DMS 273 (cell line): ENCODE measurements at regions not wholly inside any gene's neighbourhood (a gene's known extent, or its start where the extent isn't known, plus 50 kb on each side); places are given as distances from the start of the nearest gene placed in this dataset.

Source experiments
- DNase-seq: peaks from one replicate; lab custom pipeline; 2025; ENCODE audit not compliant: unreplicated experiment; lab: John Stamatoyannopoulos, UW

DNA sequence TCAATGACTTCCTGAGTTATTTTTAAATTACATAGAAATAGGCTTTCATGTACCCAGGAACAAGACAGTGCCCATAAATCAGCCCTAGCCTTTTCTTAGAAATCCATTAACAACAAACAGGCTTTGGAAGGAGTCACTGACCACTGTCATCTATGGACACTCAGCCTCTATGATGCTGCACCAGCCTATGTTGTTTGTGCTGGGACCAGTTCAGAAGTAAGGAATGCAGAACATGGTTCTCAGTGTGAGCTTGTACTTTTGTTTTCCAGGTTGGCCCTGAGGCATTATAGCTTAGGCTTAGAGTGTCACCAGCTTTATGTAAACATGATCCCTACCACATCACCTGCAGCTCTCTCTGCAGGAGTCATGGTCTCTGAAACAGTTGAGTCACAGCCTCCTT, 335.7 kb upstream of the CDH7 start:
- peak; percentile 20 for DNase-seq

DNA sequence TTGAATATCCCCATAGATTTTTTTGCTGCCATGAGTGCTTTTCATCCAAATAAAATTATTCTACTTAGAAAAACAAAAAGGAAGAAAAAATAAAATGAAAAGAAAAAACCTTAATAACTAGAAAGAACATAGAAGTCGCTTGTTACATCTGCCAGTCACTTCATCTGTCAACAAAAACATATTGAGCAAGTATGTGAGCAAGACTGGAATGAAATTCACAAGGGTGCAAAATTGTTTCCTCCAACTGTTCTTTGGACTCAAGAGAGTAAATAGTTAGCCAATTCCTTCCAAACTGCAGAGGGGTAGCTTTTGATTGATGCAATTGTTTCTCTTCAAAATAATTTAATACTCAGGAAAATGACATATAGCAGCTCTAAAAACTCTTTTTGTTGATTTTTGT, 336.3 kb upstream of the CDH7 start:
- DNase-seq = peak; percentile 22

DNA sequence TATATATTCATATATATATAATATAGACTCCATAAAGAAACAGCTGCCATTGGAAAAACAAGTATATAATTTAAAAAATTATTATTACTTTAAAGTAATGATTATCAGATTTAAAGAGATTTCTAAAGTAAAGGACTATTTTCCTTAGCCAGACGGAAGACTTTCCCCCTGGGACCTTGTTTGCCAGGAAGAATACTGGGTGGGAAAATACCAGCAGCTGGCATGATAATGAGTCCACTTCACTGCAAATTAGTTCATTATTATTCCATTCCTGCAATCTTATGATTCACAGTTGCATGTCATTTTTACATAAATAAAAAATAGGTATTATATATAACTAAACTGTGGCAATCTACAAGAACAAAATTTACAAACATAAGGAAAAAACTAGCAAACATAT, 339.8 kb upstream of the CDH7 start:
- peak; percentile 95 for DNase-seq

DNA sequence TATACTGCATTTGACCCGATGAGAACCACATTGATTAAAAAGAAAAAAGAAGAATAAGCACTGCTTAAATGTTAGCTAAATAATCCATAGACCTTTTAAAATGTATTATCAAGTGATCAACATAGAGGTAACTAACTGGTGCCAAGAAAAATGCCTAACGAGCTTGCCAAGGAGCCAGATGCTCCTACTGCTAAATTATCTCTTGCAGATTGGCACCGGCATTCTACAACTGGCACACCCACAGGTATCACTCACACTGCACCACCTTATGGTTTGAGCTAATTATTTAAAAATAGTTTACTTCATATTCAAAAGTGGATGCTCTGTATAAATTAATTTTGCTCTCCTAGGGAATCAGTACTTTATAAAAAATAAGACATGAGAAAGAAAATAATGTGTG, 341.6 kb upstream of the CDH7 start:
- peak; percentile 94 for DNase-seq

DNA sequence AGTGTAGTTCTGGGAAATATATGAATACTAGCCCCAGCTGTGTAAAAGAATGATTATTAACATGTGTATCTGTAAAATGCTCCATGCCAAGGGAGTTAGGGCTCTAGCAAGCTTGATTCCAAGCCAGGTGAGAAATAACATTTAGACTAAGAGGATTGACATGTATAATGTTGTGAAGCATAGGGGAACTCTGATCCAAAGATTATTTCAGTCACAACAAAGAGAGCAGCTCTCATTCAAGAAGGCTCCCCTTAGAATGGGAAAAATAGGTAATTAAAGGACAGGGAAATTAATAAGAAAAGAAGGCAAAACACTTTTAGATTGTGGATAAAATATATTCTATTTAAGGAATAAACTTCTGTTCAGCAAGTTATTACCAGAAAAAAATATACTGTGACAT, 347.3 kb upstream of the CDH7 start:
- no peak for DNase-seq

DNA sequence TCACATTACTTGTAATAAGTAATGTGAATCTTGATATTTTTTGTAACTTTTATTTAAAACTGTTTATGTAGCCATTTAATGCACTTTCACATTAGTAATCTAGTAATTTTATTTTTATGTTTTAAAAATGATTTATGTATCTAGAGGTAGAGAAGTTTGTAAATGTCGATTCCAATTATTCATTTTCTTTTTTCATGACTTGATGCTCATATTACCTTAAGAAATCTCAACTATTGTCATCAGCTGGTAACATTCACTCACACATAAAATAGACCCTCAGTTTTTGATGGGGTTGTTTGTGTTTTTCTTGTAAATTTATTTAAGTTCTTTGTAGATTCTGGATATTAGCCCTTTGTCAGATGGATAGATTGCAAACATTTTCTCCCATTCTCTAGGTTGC, 351.7 kb upstream of the CDH7 start:
- no peak for DNase-seq

DNA sequence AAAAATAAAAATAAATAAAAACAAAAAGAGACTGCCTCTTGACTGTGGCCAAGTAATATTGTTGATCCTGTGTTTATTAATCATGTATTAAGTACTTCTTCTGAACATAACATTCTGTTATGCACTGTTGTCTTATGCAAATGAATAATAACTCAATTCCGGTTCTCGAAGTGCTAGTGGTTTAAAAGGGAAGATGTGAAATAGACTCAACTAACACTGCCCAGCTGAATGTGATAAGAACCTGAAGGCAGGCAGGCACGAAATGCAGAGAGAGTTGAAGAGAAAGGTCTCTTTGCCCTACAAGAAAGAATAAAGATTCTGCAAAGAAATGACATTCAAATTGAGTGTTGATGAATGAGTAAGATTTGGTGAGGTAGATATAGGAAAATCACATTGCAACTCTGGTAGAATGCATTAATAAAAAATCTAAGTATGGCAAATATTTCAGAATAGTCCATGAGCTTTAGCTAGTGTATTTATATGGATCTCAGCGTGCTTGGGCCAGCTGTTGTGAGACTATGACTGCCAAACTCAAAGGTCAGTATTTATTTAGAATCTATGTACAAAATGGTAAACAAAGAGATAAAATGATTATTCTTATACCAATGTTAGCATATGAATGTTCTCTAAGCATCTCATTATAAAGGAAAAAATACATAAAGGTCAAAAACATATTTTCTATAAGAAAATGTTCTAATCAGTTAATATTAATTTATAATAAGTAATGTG, 352.3 kb upstream of the CDH7 start:
- no peak for DNase-seq

DNA sequence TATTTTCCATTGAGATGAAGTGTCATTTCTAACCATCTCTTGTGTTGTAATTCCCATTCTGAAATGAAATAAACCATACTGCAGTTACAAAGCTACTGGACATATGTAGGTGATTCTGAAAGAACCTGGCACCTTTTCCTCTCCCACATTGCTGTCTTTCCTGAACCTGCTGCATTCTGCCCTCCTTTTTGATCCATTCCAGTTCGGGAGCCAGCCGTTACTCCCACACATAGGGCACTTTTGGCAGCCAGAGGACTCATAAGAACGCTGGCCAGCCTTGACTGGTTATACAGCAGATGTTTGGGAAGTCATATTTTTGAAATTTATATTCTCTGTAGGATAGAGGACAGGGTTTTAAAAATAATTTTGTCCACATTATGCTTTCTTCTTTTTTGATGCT, 369.8 kb upstream of the CDH7 start:
- peak; percentile 80 for DNase-seq

DNA sequence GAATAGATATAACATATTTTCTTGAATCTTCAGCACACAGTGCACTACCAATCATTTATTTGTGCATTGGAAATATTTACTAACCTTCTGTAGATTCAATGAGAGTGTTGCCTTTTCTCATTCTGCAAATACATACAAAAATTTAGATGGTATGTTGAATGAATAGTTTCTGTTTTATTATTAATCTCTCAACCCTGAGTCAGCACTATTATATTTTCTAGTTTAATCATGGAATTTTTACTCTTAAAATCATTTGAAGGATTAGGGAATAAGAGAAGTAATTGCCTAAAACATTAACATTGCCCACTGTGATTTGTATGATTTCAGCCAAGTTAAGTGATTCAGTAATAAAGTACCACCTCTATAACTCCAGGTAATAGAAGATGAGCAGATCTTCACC, 370.2 kb upstream of the CDH7 start:
- DNase-seq = no peak

DNA sequence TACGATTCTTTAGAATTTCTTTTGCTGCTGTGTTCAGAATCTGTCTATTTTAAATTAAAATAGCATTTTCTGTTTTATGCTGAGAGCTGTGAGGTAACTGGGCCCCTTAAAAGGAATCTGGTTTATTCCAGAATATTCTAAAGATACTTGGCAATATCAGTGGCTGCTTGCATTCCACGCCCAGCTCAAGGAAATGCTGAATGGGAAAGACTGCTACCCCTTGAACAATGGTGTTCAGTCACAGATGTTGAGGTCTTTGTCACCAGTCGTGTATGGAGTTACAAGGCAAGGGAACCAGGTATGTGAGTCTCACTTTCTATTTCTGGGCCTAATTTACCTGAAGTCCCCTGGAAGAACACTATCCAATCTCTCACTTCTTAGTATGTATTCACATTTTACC, 377.9 kb upstream of the CDH7 start:
- DNase-seq = no peak

DNA sequence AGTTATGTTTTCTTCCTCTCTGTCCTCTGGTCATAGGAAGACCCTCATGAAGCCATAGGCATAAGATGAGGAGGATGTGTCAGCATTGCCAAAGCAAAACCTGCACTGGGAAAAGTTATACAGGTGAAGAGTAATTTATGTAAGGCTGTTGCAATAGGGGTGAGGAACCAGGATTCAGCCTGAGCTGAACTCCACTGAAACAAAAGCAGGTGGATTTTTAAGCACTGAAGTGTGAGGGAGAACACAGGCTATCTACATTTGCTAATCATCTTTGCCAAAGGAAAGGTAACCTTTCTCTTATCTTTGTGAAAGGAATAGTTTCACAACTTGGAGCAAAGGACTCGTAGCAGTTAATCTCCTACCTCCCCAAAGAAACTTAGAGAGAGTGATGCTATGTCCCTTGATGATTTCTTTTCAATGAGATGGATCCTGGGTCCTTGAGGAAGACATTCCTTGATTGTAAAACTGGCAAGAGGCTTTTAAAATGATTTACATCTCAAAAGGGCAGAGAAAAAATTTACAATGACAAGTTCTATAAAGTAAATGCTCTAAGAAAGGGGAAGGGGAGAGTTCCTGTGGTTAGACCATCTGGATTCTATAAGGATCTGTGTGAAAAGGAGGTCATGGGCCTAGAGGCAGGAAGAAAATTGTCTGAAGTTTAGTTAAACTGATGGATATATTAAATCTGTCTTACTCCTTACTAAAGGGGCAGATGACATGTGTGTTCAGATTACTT, 385.4 kb upstream of the CDH7 start:
- peak; percentile 11 for DNase-seq

DNA sequence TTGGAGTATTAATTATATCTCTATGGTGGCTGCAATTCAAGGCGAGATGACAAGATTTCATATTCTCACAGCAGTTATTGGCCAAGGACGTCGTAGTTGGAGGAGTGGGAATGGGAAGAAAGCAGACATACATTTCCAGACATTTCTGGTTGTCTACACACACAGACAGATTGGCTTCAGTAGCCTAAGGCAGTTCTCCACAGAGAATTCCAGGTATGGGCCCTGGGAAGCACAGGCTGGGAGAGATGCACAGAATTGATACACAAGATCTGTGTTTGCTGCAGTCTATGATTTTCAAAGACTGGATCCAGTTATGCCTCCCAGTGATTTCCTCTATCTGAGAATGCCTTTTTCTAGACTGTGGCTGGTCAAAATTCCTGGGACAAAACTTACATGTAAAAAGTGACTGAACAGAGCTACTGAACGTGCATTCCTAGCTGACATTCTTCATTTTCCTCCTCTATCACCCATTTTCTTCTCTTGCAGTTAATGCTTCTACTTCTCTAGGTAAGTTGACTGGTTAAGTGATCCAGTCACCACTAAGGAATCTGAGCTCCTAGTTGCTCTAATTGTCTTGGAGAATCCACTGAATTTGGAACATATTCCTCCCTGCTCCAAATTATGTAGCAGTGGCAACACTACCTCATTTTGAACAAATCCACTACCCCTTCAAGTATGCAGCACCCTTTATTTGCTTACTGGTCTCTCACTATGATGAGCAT, 386.7 kb upstream of the CDH7 start:
- no peak for DNase-seq

DNA sequence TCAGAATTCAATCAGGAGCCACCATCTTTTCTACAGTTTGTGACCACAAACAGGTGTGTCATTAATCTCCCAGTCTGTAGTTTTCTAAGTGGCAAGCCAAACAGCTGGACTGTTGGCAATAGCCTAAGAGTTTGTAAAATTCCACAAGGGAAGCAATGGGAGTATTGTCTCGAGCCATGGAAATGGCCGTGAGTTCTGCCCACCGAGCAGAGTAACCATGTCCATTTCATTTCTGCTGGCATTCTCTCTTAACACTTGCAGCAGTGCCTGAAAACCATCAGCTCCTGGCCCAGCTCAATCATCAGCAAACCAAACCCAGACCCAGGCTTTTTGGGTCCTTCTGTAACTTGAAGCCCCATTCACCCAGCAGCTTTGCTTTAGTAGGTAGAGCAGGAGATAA, 387.8 kb upstream of the CDH7 start:
- DNase-seq = peak; percentile 32

DNA sequence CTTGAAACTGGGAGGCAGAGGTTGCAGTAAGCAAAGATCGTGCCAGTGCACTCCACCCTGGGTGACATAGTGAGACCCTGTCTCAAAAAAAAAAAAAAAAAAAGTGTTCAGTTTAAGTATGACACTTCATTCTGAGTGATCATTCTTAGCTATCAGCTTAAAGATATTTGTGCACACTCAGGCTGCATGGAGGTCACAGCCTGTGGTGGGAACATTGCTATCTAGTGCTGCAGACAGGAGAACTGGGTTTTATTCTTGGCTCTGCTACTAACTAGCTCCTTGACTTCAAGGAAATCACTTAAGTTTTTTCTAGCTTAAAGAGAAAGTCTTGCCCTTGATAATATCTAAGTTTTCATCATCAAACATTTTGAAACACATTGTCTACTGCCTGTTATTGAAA, 391.3 kb upstream of the CDH7 start:
- DNase-seq = no peak

DNA sequence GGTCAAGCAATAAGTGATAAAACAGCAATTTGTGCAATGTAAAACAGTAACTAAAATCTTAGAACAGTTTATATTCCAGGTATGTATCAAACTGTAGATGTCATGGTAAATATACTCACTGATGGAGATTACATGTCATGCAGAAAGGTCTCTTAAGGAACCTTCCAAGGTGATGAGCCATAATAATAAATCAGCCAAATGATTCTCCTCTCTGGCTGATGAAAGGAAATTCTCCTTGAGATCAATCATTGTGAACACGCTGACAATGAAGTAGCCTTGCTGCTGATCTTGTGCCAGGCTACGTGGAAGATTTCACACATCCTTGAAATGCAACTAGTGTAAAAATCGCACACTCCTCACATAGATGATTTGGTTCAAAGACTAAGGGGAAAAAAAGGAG, 392.5 kb upstream of the CDH7 start:
- DNase-seq = no peak

DNA sequence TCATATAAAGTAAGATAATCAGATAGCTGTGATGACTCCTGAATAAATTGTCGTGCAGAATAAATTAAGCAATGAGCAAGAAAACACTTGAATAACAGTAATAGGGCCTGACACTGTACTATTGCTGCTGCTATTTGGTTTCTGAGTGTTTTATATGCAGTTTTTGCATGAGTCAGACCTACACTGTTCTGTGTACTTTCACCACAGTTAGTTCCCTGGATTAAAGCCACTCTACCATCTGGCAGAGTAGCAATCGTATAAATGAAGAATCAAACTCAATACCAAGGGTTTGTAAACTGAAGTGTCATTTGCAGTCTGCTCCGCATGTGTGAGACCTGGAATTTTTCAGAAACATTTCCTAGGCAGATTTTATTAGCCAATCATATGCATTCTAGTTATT, 398.6 kb upstream of the CDH7 start:
- DNase-seq = peak; percentile 79

DNA sequence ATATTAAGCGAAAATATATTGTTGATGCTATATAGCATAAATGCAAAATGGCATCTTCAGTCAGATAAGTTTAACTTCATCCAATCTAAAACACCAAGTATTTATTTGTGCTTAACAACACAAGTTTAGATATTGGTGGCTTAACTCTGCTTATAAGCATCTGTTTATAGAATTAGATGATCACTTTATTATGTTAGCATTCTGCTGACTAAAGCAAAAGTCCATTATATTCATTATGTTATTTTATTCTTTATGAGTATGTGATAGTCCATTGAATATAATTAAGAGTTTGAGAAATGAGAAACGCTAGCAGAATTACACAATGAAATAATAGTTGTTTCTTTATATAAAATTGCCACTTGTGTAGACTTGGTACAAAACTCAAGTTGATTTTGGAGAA, 401.2 kb upstream of the CDH7 start:
- no peak for DNase-seq

DNA sequence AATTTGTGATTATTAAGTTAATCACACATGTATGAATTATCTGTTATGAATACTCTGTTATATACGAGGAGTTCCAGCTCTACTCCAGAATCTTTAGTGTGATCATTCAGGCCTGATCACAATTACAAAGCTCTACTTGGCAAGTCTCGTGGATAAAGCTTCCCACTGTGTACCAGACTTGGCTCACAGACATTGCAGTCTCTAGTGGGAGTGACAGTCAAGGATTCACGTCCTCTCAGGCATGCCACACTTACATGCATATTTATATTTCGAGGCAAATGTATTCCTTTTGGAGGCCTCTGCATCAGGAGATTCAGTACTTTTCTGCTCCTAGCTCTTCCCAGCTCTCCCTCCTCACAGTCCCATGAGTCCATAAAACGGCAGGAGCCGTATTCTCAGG, 403.4 kb upstream of the CDH7 start:
- DNase-seq = peak; percentile 12

DNA sequence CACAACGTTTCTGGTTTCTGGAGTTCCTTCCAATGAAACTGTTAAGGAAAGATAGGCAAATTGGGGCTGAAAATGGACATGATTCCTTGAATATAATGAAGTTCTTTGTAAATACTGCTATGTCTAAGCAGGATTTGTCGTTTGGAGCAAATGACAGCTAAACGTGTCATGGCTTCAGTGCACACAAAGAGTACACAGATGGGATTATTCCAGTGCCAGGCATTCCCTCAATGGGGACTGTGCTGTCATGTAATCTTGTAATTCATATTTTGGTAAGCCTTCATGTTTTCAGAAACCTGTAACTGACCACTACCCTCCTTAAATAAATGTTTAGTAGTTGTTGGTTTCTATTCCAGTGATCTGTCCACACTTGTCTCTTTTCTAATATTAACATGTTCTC, 404.7 kb upstream of the CDH7 start:
- no peak for DNase-seq

DNA sequence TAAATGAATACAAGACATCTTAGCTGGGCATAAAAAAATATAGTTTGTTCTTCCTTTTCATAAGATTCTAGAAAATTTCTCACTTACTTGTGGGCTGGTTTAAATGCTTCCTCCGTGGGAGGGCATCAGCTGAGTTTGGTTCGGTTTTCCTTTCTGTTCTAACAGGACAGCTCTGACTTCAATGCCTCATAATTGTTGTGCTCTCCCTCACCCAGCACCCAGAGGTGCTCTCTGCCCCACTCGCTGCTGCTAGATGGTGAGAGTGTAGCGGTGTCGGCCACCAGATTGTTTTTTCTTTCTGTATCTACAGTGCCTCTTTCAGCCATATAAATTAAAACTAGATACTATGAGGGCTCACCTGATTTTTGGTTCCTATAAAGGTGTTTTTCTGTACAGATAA, 407.2 kb upstream of the CDH7 start:
- no peak for DNase-seq

DNA sequence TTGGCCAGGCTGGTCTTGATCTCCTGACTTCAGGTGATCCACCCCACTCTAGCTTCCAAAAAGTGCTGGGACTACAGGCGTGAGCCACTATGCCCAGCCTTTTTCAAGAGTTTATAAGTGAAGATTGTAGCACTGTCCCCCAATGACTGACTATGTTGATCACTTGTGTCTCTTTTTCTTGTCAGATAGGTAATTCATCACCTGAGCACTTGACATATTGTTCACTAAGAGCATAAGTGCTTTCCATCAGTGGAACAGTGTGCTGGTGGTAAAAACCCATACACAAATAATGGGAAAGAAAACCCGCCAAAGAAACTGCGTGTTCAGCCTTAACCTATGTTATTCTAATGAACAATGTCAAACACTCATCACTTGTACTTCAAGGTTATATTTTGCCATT, 414.4 kb upstream of the CDH7 start:
- DNase-seq = no peak

DNA sequence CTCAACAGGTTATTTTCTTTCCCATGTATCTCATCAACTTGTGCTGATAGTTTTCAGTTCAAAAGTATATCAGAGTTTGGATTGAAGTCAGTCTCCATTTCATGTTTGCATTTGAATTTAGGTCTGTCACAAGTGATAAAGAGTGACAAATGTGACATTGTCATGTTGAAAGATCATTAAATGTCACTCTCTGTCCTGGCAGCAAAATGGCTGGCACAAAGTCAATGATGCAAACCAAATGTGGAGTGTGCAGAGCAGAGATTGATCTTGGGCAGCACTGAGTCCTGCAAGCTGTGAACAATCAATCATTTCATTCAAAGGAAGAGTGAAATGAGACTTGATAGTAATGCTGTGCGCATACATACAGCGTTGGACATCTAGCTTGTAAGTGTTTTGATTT, 421.8 kb upstream of the CDH7 start:
- no peak for DNase-seq
